NCI-H748 treated with DMSO at 0.1 percent for 48 hours (cell line): ENCODE measurements at regions not wholly inside any gene's neighbourhood (a gene's known extent, or its start where the extent isn't known, plus 50 kb on each side); places are given as distances from the start of the nearest gene placed in this dataset.

Experiments
- DNase-seq: peaks from one replicate; lab custom pipeline; 2025; lab: John Stamatoyannopoulos, UW

- DNase-seq: no peak
These were observed 261.0 kb upstream of the CDH6 start for GRCh38 chr5:30932273-30933017.

GRCh38 chr5:30930736-30931135 lies 262.8 kb upstream of the CDH6 start:
- no peak for DNase-seq

- no peak for DNase-seq
These were observed 264.5 kb upstream of the CDH6 start for GRCh38 chr5:30928956-30929355.

- no peak for DNase-seq
These were observed 267.3 kb upstream of the CDH6 start for GRCh38 chr5:30926218-30926617.

- DNase-seq: no peak
These were observed 272.1 kb upstream of the CDH6 start for GRCh38 chr5:30921388-30921787.

- DNase-seq: no peak
These were observed 275.3 kb upstream of the CDH6 start for GRCh38 chr5:30918171-30918570.

- DNase-seq: no peak
These were observed 285.1 kb upstream of the CDH6 start for GRCh38 chr5:30908356-30908755.

GRCh38 chr5:30900367-30900766 lies 293.1 kb upstream of the CDH6 start:
- DNase-seq: no peak

- no peak for DNase-seq
These were observed 298.7 kb upstream of the CDH6 start for GRCh38 chr5:30894811-30895210.

GRCh38 chr5:30891660-30892059 lies 301.8 kb upstream of the CDH6 start:
- DNase-seq: peak; percentile 97

GRCh38 chr5:30890377-30890776 lies 303.1 kb upstream of the CDH6 start:
- no peak for DNase-seq

GRCh38 chr5:30880514-30880913 lies 313.0 kb upstream of the CDH6 start:
- DNase-seq: no peak

- no peak for DNase-seq
These were observed 313.6 kb upstream of the CDH6 start for GRCh38 chr5:30879887-30880286.

GRCh38 chr5:30878746-30879145 lies 314.7 kb upstream of the CDH6 start:
- no peak for DNase-seq

GRCh38 chr5:30878296-30878695 lies 315.2 kb upstream of the CDH6 start:
- DNase-seq: no peak

GRCh38 chr5:30874241-30875034 lies 319.0 kb upstream of the CDH6 start:
- DNase-seq: no peak

- DNase-seq: no peak
These were observed 322.3 kb upstream of the CDH6 start for GRCh38 chr5:30871196-30871595.

- DNase-seq: no peak
These were observed 325.8 kb upstream of the CDH6 start for GRCh38 chr5:30867711-30868110.

- DNase-seq: no peak
These were observed 327.3 kb upstream of the CDH6 start for GRCh38 chr5:30866142-30866541.

GRCh38 chr5:30856242-30856641 lies 337.2 kb upstream of the CDH6 start:
- no peak for DNase-seq

GRCh38 chr5:30853158-30853557 lies 340.3 kb upstream of the CDH6 start:
- DNase-seq: no peak

GRCh38 chr5:30850866-30851265 lies 342.6 kb upstream of the CDH6 start:
- no peak for DNase-seq

- no peak for DNase-seq
These were observed 343.4 kb upstream of the CDH6 start for GRCh38 chr5:30849931-30850710.
